SK-N-SH (cell line): ENCODE measurements at regions not wholly inside any gene's neighbourhood (a gene's known extent, or its start where the extent isn't known, plus 50 kb on each side); places are given as distances from the start of the nearest gene placed in this dataset.

Experiments used
- CTCF ChIA-PET: fragments of 300-600, 350-600 bp; formaldehyde crosslinking; extraction: SDS; loops from one replicate; lab custom pipeline; 2021; lab: Yijun Ruan, JAX
- POLR2A ChIA-PET: fragments of 350-600 bp; sonication (Branson Sonifier 250); formaldehyde crosslinking; extraction: SDS; loops from one replicate; lab custom pipeline; 2020; ENCODE audit warnings: antibody characterized with exemption, inconsistent platforms; lab: Yijun Ruan, JAX
- DNase-seq: peaks from one replicate; pipeline ENCODE4 v3.0.0; 2012
- H2AFZ ChIP-seq: fragments of 200-600 bp; sonication (generic); 2 replicates; pipeline ENCODE4 v1.8.1; 2016; ENCODE audit warnings: antibody characterized with exemption, mild to moderate bottlenecking, low read depth
- H3F3A ChIP-seq: fragments of 200-600 bp; sonication (generic); replicated peaks from 2 replicates; pipeline ENCODE3; 2016; ENCODE audit warnings: antibody characterized with exemption, mild to moderate bottlenecking; ENCODE audit not compliant: insufficient read depth
- H3K27ac ChIP-seq, 2 experiments: fragments of 200-500 bp in 1 of 2; fragments of 200-600 bp in 1 of 2; sonication (Bioruptor generic) in 1 of 2; sonication (generic), shearing (Covaris generic) in 1 of 2; 2 replicates each; pipeline versions ENCODE4 v1.5.1 to v1.6.1; 2014 to 2016; ENCODE audit warnings: low read depth in 2 of 2, inconsistent platforms in 1 of 2, low read length in 1 of 2, mild to moderate bottlenecking in 1 of 2, mixed read lengths in 1 of 2
- H3K27me3 ChIP-seq: fragments of 200-600 bp; sonication (generic), shearing (Covaris generic); 2 replicates; pipeline ENCODE4 v1.6.1; 2016; ENCODE audit warnings: mixed run types; ENCODE audit not compliant: insufficient read depth
- H3K36me3 ChIP-seq, 2 experiments: fragments of 200-500 bp in 1 of 2; fragments of 200-600 bp in 1 of 2; sonication (Bioruptor generic) in 1 of 2; sonication (generic) in 1 of 2; replicated peaks in 1 of 2; 2 replicates each; pipeline versions ENCODE3 to v1.5.1; 2014 to 2016; ENCODE audit warnings: low read length in 1 of 2, mild to moderate bottlenecking in 1 of 2; ENCODE audit not compliant: insufficient read depth in 2 of 2, control insufficient read depth in 1 of 2
- H3K4me1 ChIP-seq, 2 experiments: fragments of 200-500 bp in 1 of 2; fragments of 200-600 bp in 1 of 2; sonication (Bioruptor generic) in 1 of 2; sonication (generic), shearing (Covaris generic) in 1 of 2; 2 replicates each; pipeline versions ENCODE4 v1.5.1 to v1.6.1; 2014 to 2016; ENCODE audit warnings: low read depth in 1 of 2, low read length in 1 of 2, mixed run types in 1 of 2; ENCODE audit not compliant: insufficient read depth in 2 of 2, control insufficient read depth in 1 of 2
- H3K4me2 ChIP-seq: fragments of 200-600 bp; sonication (generic), shearing (Covaris generic); 2 replicates; pipeline ENCODE4 v1.6.1; 2017; ENCODE audit warnings: mixed run types
- H3K4me3 ChIP-seq, 2 experiments: fragments of 200-500 bp in 1 of 2; fragments of 200-600 bp in 1 of 2; sonication (Bioruptor generic) in 1 of 2; sonication (generic), shearing (Covaris generic) in 1 of 2; 2 replicates each; pipeline versions ENCODE4 v1.5.1 to v1.8.1; 2014 to 2016; ENCODE audit warnings: low read depth in 2 of 2, inconsistent platforms in 1 of 2, low read length in 1 of 2, mild to moderate bottlenecking in 1 of 2, mixed read lengths in 1 of 2, moderate library complexity in 1 of 2
- H3K79me2 ChIP-seq: fragments of 200-600 bp; sonication (generic); 2 replicates; pipeline ENCODE4 v1.8.1; 2017; ENCODE audit warnings: mild to moderate bottlenecking; ENCODE audit not compliant: insufficient read depth
- H3K9ac ChIP-seq: fragments of 200-600 bp; sonication (generic); 2 replicates; pipeline ENCODE4 v1.6.1; 2017; ENCODE audit warnings: mixed run types
- H3K9me2 ChIP-seq: fragments of 200-600 bp; sonication (generic); 2 replicates; pipeline ENCODE4 v1.6.1; 2017; ENCODE audit warnings: mixed run types
- H3K9me3 ChIP-seq: fragments of 200-600 bp; sonication (generic); 2 replicates; pipeline ENCODE4 v1.6.1; 2017; ENCODE audit warnings: mixed run types, mild to moderate bottlenecking, moderate library complexity
- H4K20me1 ChIP-seq: fragments of 200-600 bp; sonication (generic); 2 replicates; pipeline ENCODE4 v1.6.1; 2017; ENCODE audit warnings: mild to moderate bottlenecking, mixed run types; ENCODE audit not compliant: insufficient read depth
- CHD2 ChIP-seq: fragments of 150-350 bp; IDR thresholded peaks from 2 replicates; pipeline ENCODE4 v1.6.1; 2018; ENCODE audit warnings: low read length; ENCODE audit not compliant: partially characterized antibody
- FOSL2 ChIP-seq: IDR thresholded peaks from 2 replicates; pipeline ENCODE4 v1.4.0; 2012; ENCODE audit warnings: low read depth, mild to moderate bottlenecking, moderate library complexity, borderline replicate concordance
- FOXJ3 ChIP-seq: sonication (generic); formaldehyde crosslinking; IDR thresholded peaks from 2 replicates; pipeline ENCODE4 v1.5.1; 2020; ENCODE audit warnings: mild to moderate bottlenecking, missing genetic modification reagents
- FOXM1 ChIP-seq: IDR thresholded peaks from 2 replicates; pipeline ENCODE4 v1.4.0; 2012; ENCODE audit warnings: low read depth, mild to moderate bottlenecking
- NFIC ChIP-seq: IDR thresholded peaks from 2 replicates; pipeline ENCODE4 v1.4.0; 2012; ENCODE audit warnings: borderline replicate concordance
- NRF1 ChIP-seq: IDR thresholded peaks from 2 replicates; pipeline ENCODE4 v1.6.1; 2012; ENCODE audit warnings: low read depth, mild to moderate bottlenecking, low read length
- PBX3 ChIP-seq: IDR thresholded peaks from 2 replicates; pipeline ENCODE4; 2012
- RCOR1 ChIP-seq: fragments of 150-350 bp; IDR thresholded peaks from 2 replicates; pipeline ENCODE4 v1.6.1; 2017; ENCODE audit warnings: antibody characterized with exemption, low read length
- REST ChIP-seq: IDR thresholded peaks from 2 replicates; pipeline ENCODE4 v1.6.1; 2012; ENCODE audit warnings: mild to moderate bottlenecking, low read depth, low read length, moderate library complexity
- SIN3A ChIP-seq: IDR thresholded peaks from 2 replicates; pipeline ENCODE4 v1.6.1; 2012; ENCODE audit warnings: low read depth, mild to moderate bottlenecking, low read length, moderate library complexity, borderline replicate concordance
- USF1 ChIP-seq: IDR thresholded peaks from 2 replicates; pipeline ENCODE4 v1.4.0; 2012; ENCODE audit warnings: low read depth, borderline replicate concordance
- YY1 ChIP-seq: IDR thresholded peaks from 2 replicates; pipeline ENCODE4 v1.4.0; 2012; ENCODE audit warnings: low read depth, mild to moderate bottlenecking
- ZBTB33 ChIP-seq: IDR thresholded peaks from 2 replicates; pipeline ENCODE4 v1.4.0; 2012; ENCODE audit warnings: low read depth, borderline replicate concordance
- WGBS: methylation state at CpG from one replicate; pipeline ENCODE4 v1.1.6; 2017; ENCODE audit warnings: low lambda C conversion rate; 5-methylcytosine and 5-hydroxymethylcytosine counted together
- TF ChIP-seq, protein P1 (sequence below): fragments of 150-350 bp; IDR thresholded peaks from 2 replicates; pipeline ENCODE4 v1.6.1; 2016; ENCODE audit warnings: mild to moderate bottlenecking, low read depth, low read length
- TF ChIP-seq, protein P2 (sequence below): IDR thresholded peaks from 2 replicates; pipeline ENCODE4 v1.4.0; 2012; ENCODE audit warnings: low read depth

DNA sequence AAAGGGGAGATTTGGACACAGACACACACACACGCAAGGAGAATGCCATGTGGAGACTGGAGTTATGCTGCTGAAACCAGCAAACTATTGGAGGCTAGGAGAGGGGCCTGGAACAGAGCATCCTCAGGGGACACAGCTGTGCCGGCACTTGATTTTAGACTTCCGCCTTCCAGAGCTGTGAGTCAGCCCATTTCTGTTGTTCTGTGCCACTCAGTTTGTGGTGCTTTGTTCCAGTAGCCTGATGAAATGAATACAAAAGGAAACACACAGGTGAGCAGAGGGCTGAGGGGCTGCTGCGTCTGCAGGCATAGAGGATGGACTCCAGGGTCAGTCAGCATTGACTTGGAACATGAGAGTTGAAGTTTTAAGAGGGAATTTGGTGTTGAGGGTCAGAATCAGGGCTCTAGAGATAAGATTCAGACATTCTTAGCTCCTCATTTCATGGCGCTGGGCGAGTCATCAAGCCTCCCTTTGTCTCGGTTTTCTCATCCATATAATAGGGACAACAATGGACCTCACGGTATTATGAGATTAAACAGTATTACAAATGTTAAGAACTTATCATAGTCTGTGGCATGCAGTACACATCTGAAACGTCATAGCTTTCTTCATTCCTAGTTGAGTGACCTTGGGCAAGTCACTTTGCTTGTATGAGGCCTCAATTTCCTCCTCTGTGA, 191.0 kb downstream of the MIAT start:
- Histone ChIP-seq H3K9me2 (no peaks in the 10 kb centered on the region), H3K9me3 (no peaks in the 10 kb centered on the region), H2AFZ (no peak overlapping the region), H3K4me2 (no peak overlapping the region), H3K27ac (no peak overlapping the region), H3K9ac (no peak overlapping the region), H3K27me3 (no peaks in the 10 kb centered on the region), H3K36me3 (no peaks in the 10 kb centered on the region), H3F3A (no peaks in the 10 kb centered on the region), H3K4me1 (peaks cover 2 to 16% of the 10 kb centered on the region in 2 experiments; a peak in 2 of 4 replicates), H4K20me1 (no peaks in the 10 kb centered on the region), H3K4me3 (no peak overlapping the region), H3K79me2 (no peaks in the 10 kb centered on the region)
- no peak for TF ChIP-seq YY1
- no peak for TF ChIP-seq FOXM1
- TF ChIP-seq NFIC: no peak
- no peak for TF ChIP-seq FOXJ3 (CRISPR knock-in tag)
- TF ChIP-seq REST: no peak
- TF ChIP-seq, protein P1, sequence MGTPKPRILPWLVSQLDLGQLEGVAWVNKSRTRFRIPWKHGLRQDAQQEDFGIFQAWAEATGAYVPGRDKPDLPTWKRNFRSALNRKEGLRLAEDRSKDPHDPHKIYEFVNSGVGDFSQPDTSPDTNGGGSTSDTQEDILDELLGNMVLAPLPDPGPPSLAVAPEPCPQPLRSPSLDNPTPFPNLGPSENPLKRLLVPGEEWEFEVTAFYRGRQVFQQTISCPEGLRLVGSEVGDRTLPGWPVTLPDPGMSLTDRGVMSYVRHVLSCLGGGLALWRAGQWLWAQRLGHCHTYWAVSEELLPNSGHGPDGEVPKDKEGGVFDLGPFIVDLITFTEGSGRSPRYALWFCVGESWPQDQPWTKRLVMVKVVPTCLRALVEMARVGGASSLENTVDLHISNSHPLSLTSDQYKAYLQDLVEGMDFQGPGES: no peak
- TF ChIP-seq USF1: no peak
- TF ChIP-seq ZBTB33: no peak
- no peak for TF ChIP-seq NRF1
- no peak for TF ChIP-seq RCOR1
- TF ChIP-seq SIN3A: no peak
- TF ChIP-seq CHD2: no peak
- no peak for TF ChIP-seq PBX3
- TF ChIP-seq, protein P2, sequence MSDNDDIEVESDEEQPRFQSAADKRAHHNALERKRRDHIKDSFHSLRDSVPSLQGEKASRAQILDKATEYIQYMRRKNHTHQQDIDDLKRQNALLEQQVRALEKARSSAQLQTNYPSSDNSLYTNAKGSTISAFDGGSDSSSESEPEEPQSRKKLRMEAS: no peak
- TF ChIP-seq FOSL2: no peak
- DNase-seq: no peak
- WGBS: 69% methylated on average over 9 of the region's 9 CpGs
- CTCF ChIA-PET: no interaction called here
- POLR2A ChIA-PET: no interaction called here
